GM23248 (cell line): ENCODE measurements at regions not wholly inside any gene's neighbourhood (a gene's known extent, or its start where the extent isn't known, plus 50 kb on each side); places are given as distances from the start of the nearest gene placed in this dataset.

ENCODE experiments used
- DNase-seq: peaks from one replicate; pipeline ENCODE4 v3.0.0-alpha.2; 2015
- H2AFZ ChIP-seq: fragments of 200-600 bp; sonication (generic); 2 replicates; pipeline ENCODE4 v1.6.1; 2016; ENCODE audit warnings: antibody characterized with exemption
- H3F3A ChIP-seq: fragments of 200-600 bp; sonication (generic); 2 replicates; pipeline ENCODE4 v1.6.1; 2016; ENCODE audit warnings: mild to moderate bottlenecking, antibody characterized with exemption, mixed run types; ENCODE audit not compliant: insufficient read depth
- H3K27ac ChIP-seq: fragments of 200-600 bp; sonication (generic); 2 replicates; pipeline ENCODE4 v1.5.1; 2016; ENCODE audit warnings: mild to moderate bottlenecking
- H3K27me3 ChIP-seq: fragments of 200-600 bp; sonication (generic); replicated peaks from 2 replicates; pipeline ENCODE4 v1.6.1; 2016; ENCODE audit warnings: mild to moderate bottlenecking; ENCODE audit not compliant: insufficient read depth
- H3K36me3 ChIP-seq: fragments of 200-600 bp; sonication (generic); 2 replicates; pipeline ENCODE4 v1.6.1; 2016; ENCODE audit warnings: low read depth, mild to moderate bottlenecking
- H3K4me1 ChIP-seq: fragments of 200-600 bp; sonication (generic); 2 replicates; pipeline ENCODE4 v1.6.1; 2016; ENCODE audit warnings: mild to moderate bottlenecking; ENCODE audit not compliant: insufficient read depth
- H3K4me2 ChIP-seq: fragments of 200-600 bp; sonication (generic); one replicate; pipeline ENCODE4 v1.6.1; 2016; ENCODE audit warnings: mild to moderate bottlenecking; ENCODE audit not compliant: unreplicated experiment
- H3K4me3 ChIP-seq: fragments of 200-600 bp; sonication (generic); 2 replicates; pipeline ENCODE4 v1.5.1; 2016; ENCODE audit warnings: mild to moderate bottlenecking
- H3K79me2 ChIP-seq: fragments of 200-600 bp; sonication (generic); 2 replicates; pipeline ENCODE4 v1.6.1; 2016; ENCODE audit warnings: mild to moderate bottlenecking; ENCODE audit not compliant: insufficient read depth
- H3K9ac ChIP-seq: fragments of 200-600 bp; sonication (generic); 2 replicates; pipeline ENCODE4 v1.6.1; 2016; ENCODE audit warnings: mild to moderate bottlenecking
- H3K9me2 ChIP-seq: fragments of 200-600 bp; sonication (generic); 2 replicates; pipeline ENCODE4 v1.6.1; 2016; ENCODE audit warnings: mixed run types, mild to moderate bottlenecking, moderate library complexity; ENCODE audit not compliant: insufficient read depth
- H3K9me3 ChIP-seq: fragments of 200-600 bp; sonication (generic); one replicate; pipeline ENCODE4 v1.6.1; 2017; ENCODE audit warnings: low read depth
- H4K20me1 ChIP-seq: fragments of 200-600 bp; sonication (generic); 2 replicates; pipeline ENCODE4 v1.6.0; 2016; ENCODE audit not compliant: insufficient read depth
- EZH2 ChIP-seq: fragments of 200-600 bp; sonication (generic); IDR thresholded peaks from 2 replicates; pipeline ENCODE4 v1.6.1; 2018; ENCODE audit warnings: antibody characterized with exemption, mild to moderate bottlenecking; ENCODE audit not compliant: insufficient read depth, poor library complexity, severe bottlenecking
- EZH2phosphoT487 ChIP-seq: fragments of 200-600 bp; sonication (generic); IDR thresholded peaks from 2 replicates; pipeline ENCODE4 v1.6.1; 2018; ENCODE audit warnings: antibody characterized with exemption, moderate library complexity, mild to moderate bottlenecking, low read depth; ENCODE audit not compliant: insufficient read depth
- WGBS, 2 experiments: methylation state at CpG; one replicate each; pipeline ENCODE4 v1.1.6; 2015 to 2017; ENCODE audit warnings: low lambda C conversion rate in 2 of 2, low coverage in 1 of 2; ENCODE audit errors: missing lambda C conversion rate in 2 of 2; 5-methylcytosine and 5-hydroxymethylcytosine counted together
- in situ Hi-C: fragments of 300-500 bp; cut with MboI; formaldehyde crosslinking; loops from 2 replicates; pipeline ENCODE4 v1.15.0; 2020

DNA sequence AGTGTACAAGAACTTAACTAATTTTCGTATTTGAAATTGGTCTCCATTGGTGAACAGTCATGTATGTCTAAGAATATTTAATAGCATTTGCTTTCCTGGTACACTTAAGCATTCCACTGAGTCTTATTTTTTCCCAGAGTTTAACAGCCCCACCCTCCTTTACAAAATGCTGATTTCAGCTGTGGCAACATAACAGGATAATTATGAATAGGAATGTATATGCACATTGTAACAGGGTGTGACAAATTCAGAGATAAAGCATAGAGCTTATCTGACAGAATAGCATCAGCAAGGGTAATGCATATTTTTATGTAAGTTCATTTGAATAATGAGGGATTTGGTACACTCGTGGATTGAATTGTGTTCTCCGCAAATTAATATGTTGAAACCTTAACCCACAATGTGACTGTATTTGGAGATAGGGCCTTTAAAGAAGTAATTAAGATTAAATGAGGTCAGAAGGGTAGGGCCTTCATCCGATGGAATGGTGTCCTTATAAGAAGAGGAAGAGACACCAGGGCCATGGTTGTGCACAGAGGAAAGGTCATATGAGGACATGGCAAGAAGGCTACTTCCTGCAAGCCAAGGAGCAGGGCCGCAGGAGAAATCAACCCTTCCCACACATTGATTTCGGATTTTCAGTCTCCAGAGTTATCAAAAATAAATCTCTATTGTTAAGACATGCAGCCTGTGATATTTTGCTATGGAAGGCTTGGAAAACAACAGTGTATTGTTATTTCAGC lies 439.7 kb upstream of the CDH20 start:
- Histone ChIP-seq H3K9me2 (no peaks in the 10 kb centered on the region), H3K9ac (no peak overlapping the region), H3K4me3 (no peak overlapping the region), H3K4me2 (no peak overlapping the region), H3K9me3 (no peaks in the 10 kb centered on the region), H3K36me3 (no peaks in the 10 kb centered on the region), H3K79me2 (no peaks in the 10 kb centered on the region), H3K4me1 (peaks cover 10% of the 10 kb centered on the region), H4K20me1 (no peaks in the 10 kb centered on the region), H3F3A (no peaks in the 10 kb centered on the region), H3K27me3 (no peaks in the 10 kb centered on the region), H3K27ac (no peak overlapping the region), H2AFZ (no peak overlapping the region)
- DNase-seq, result no peak
- in situ Hi-C loops, result no loop called here
- no peak for TF ChIP-seq EZH2
- no peak for TF ChIP-seq EZH2phosphoT487
- 65 to 69% methylated on average over 6 of the region's 6 CpGs for WGBS, 2 experiments

DNA sequence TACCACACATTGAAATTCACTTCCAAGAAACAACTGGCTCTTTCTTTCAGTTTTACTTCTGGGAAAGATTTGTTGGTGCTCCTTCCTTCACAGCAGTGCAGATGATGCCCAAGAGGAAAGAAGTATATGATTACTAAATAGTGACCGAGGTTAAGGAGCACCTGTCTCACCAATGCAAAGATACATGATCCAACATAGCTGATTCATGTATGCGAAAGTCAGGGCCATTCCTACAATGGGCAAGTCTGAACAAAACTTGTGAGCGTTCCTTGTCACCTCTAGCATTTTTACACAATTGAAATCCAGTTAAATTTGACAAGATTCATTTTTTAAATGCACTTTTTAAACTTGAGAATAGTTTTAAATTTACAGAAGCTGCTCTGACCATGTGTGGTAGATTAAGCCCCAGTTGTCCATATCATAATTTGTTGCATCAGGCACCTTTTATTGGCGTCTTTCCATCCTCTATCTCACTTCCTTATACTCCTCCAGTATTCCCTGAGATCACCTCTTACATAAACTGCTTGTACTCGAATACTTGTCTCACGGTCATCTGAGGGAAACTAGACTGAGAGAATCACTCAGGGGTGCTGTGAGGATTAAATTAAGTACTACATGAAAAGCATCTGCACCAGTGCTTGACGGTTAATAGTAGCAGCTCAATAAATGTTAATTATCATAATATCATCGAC lies 438.8 kb upstream of the CDH20 start:
- Histone ChIP-seq H3F3A (no peaks in the 10 kb centered on the region), H3K36me3 (no peaks in the 10 kb centered on the region), H3K9me2 (no peaks in the 10 kb centered on the region), H3K27me3 (no peaks in the 10 kb centered on the region), H3K4me1 (peaks cover 10% of the 10 kb centered on the region), H3K4me3 (no peak overlapping the region), H3K9me3 (no peaks in the 10 kb centered on the region), H3K4me2 (no peak overlapping the region), H2AFZ (no peak overlapping the region), H3K9ac (no peak overlapping the region), H3K27ac (no peak overlapping the region), H3K79me2 (no peaks in the 10 kb centered on the region), H4K20me1 (no peaks in the 10 kb centered on the region)
- in situ Hi-C loops, result no loop called here
- TF ChIP-seq EZH2, result no peak
- TF ChIP-seq EZH2phosphoT487, result no peak
- 76% methylated on average over 8 of the region's 8 CpGs for WGBS, 2 experiments
- no peak for DNase-seq

DNA sequence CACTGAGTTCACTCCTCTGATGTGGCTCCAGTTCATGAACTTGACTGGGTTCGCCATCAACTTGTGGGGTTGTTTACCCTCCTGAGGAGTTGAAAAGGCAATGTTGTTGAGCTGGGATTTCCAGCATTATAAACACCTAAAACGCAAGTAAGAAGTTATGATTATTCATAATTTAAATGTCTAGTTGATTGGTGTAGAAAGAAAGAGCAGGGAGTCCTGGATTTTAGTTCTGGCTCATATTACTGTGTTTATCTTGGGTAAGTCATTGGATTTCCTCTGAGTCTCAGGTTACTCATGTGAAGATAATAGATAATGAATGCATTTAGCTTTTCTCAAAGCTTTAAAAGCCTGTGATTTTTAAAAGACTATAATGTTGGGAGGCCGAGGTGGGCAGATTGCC lies 438.0 kb upstream of the CDH20 start:
- H3K79me2 ChIP-seq, result no peaks in the 10 kb centered on the region
- H2AFZ ChIP-seq, result no peak overlapping the region
- no peak overlapping the region for H3K4me3 ChIP-seq
- H4K20me1 ChIP-seq, result no peaks in the 10 kb centered on the region
- 61 to 63% methylated on average over 3 of the region's 3 CpGs for WGBS, 2 experiments
- no peak overlapping the region for H3K4me2 ChIP-seq
- TF ChIP-seq EZH2 (no peak), EZH2phosphoT487 (no peak)
- in situ Hi-C loops, result no loop called here
- H3F3A ChIP-seq, result no peaks in the 10 kb centered on the region
- no peaks in the 10 kb centered on the region for H3K27me3 ChIP-seq
- peaks cover 10% of the 10 kb centered on the region for H3K4me1 ChIP-seq
- no peaks in the 10 kb centered on the region for H3K9me3 ChIP-seq
- H3K27ac ChIP-seq, result no peak overlapping the region
- no peak overlapping the region for H3K9ac ChIP-seq
- no peaks in the 10 kb centered on the region for H3K9me2 ChIP-seq
- no peaks in the 10 kb centered on the region for H3K36me3 ChIP-seq
- no peak for DNase-seq

DNA sequence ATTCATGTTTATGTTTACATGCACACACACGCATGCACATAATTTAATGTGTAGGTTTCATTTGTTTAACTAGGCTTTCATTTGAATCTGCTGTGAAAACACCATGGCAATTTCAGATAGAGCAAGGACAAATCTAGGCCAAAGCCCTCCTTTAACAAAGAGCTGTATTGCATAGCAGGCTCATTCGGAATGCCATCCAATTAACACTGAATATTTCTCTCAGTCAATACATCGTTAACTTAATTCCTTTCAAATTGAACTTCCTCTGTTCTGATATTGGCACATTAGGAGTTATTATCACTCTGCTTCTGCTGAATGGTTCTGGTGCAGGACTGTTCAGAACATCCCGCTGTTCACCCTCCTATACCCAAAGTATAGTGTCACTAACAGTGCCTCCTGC lies 435.1 kb upstream of the CDH20 start:
- no peak overlapping the region for H3K4me3 ChIP-seq
- 68 to 77% methylated on average over 4 of the region's 4 CpGs for WGBS, 2 experiments
- DNase-seq, result no peak
- no peaks in the 10 kb centered on the region for H3K36me3 ChIP-seq
- peaks cover 2% of the 10 kb centered on the region; the same call in 1 of the 2 replicates for H3K4me1 ChIP-seq
- no peak overlapping the region for H3K9ac ChIP-seq
- in situ Hi-C loops, result no loop called here
- no peaks in the 10 kb centered on the region for H3K79me2 ChIP-seq
- H3K9me3 ChIP-seq, result no peaks in the 10 kb centered on the region
- no peaks in the 10 kb centered on the region for H3F3A ChIP-seq
- no peak overlapping the region for H3K4me2 ChIP-seq
- no peaks in the 10 kb centered on the region for H3K9me2 ChIP-seq
- no peaks in the 10 kb centered on the region for H3K27me3 ChIP-seq
- H4K20me1 ChIP-seq, result no peaks in the 10 kb centered on the region
- TF ChIP-seq EZH2 (no peak), EZH2phosphoT487 (no peak)
- no peak overlapping the region for H2AFZ ChIP-seq
- H3K27ac ChIP-seq, result no peak overlapping the region
